NCI-H2171 treated with DMSO at 0.1 percent for 48 hours (cell line): ENCODE measurements at regions not wholly inside any gene's neighbourhood (a gene's known extent, or its start where the extent isn't known, plus 50 kb on each side); places are given as distances from the start of the nearest gene placed in this dataset.
"Not testable (repeated sequence)": the region's sequence is repeated elsewhere in the genome, so short reads cannot be mapped to it uniquely, and the experiment has no call there.

ENCODE experiments used
- DNase-seq: peaks from one replicate; lab custom pipeline; 2025; lab: John Stamatoyannopoulos, UW

DNA sequence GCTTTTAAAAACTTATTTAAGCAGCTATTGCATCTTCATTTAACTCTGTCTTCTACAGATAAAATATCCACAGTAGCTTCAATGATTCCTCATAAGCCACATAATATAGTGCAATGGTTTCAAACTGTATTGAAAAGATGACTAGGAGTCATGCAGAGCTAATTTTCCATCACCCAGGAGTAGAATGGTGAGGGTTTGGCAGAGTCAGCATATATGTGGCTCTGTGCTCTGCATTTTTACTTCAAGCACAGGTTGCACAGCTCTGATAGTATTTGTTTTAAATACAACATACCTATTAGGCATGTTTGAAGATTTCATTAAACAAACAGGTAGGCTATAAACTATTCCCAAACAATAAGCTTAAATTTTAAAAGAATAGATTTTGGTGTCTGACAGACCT, 731.9 kb upstream of the VRK2 start:
- no peak for DNase-seq

DNA sequence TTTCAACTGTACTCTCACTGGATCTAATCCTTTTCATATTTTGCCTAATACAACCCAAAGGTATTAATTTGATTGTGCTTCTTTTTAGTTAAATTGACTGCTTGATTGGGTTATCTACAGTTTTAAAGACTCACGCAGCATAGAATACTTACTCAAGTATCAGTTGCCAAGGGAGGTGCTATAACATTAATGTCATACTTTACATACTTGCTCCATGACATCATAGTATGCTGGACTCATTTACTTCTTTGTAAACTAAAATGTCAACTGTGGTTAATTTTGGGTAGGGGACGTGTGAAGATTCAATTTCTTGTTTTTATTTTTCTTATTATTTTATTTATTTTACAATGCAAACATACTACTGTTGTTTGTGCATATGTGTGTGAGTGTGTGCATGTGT, 716.2 kb upstream of the VRK2 start:
- DNase-seq, result no peak

- DNase-seq, result no peak
These were observed 713.4 kb upstream of the VRK2 start for GRCh38 chr2:57333221-57333620.

GRCh38 chr2:57343391-57344006, 703.1 kb upstream of the VRK2 start:
- no peak for DNase-seq

GRCh38 chr2:57368190-57368589, 678.4 kb upstream of the VRK2 start:
- no peak for DNase-seq

DNA sequence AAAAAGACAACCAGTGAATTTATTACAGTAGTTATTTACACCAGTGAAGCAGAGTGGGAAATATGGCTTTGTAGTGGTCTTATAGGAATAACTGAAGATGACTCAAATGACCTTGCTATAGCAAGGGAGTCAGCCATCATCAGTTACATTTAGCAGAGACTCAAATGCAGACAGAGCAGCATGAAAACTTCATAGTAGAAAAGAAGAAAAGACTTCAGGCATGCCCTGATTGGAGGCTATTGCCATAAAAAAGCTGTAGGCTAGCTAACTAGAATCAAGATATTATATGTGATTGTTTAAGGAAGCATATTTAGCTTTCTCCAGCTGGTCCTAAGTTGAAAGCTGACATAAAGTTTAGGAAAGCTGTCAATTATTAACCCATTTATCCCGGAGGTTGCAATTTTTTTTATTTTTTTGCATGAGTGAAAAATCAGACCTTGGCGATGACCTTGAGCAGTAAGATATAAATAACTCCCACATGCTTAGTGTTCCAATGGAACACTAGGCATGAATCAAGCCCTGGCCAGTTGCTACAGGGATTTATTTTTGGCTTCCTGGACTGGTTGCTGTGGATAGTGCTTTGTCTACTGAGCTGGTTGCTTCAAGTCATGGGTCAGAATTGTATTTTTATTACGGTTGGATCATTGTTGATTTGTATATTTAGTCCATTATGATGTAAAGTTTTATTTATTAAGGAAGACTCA, 675.6 kb upstream of the VRK2 start:
- no peak for DNase-seq

- DNase-seq, result no peak
These were observed 674.2 kb upstream of the VRK2 start for GRCh38 chr2:57372237-57372984.

- no peak for DNase-seq
These were observed 673.1 kb upstream of the VRK2 start for GRCh38 chr2:57373530-57373929.

- no peak for DNase-seq
These were observed 669.6 kb upstream of the VRK2 start for GRCh38 chr2:57376985-57377384.

DNA sequence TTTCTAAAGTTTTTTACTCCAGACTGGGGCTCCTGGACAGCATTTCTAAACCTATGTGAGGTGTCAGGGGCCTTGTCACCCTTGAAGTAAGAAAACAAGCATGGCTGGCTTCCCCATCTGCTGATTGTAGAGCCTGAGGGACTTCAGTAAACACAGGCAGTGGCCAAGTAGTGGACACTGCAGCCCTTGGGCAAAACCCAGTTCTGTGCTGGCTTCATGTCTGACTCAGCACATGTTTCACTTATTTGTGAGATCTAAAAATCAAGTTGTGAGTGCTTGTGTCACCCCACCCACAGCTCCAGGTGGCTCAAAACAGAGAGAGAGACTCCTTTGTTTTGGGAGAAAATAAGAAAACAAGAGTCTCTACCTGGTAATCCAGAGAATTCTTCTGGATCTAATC, 660.3 kb upstream of the VRK2 start:
- DNase-seq, result no peak

DNA sequence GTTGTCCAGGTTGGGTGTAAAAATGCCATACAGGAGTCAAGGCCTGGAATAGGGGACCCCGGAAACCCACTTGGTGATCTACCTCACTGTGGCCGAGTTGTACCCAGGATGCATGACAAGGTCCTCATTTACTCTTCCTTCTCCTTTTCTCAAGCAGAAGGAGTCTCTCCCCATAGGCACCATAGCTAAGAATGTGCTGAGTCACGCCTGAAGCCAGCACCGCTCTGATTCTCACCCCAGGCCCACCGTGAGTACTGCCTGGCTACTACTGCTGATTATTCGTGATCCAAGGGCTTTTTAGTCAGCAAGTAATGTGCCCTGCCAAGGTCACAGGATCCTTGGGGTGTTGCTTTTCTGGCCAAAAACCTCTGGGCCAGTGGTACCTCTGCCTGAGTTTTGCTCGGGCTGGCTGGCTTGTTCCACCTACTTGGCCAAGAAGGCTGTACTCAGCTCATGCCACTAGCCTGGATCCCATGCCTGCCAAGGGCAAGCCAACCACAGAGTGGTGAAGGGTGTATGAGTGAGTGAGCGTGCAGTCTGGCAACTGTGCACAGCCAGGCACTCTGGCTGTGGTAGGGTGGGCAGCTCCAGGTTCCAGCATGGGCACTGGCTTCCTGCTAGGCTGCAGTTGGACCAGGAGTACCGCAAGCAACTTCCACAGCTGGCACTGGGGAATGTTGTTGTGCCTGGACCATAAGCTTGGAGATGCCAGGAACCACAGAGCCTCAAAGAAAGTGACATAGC, 650.1 kb upstream of the VRK2 start:
- DNase-seq, result no peak

DNA sequence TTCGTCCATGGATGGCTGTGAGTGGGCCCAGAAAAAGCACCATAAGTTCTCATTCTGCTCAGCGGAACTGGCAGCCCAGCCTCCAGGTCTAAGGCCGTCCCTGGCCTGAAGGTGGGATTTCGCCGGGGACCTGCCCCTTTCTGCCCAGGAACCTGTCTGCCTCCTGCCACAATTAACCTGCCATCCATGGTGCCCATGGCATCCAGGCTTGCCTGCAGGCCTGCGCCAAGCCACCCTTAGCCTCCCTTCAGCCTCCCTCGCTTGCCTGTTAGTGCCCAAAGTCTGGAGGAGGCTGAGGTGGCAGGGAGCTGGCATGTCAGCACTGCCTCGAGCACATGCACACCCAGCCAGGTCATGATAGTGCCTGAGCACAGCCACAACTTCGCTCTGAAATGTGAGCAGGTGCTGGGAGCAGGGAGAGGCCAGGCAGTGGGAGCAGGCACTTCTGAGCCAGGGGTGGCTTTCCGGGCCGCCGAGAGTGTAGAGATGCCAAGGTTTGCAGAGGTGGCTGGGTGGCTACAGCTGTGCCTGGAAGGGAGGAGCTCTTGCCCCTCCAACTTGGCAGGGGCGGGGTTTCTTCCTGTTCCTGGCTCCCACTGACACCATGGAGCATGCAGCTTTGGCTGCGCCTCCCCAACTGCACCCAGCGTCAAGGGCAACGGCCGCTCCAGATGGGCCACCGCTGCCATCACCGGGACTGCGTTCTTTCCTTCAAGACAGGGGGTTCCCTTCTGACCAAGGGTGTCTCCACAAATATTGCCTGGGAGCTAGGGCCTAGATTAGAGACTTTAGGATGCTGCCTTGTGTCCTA, 648.9 kb upstream of the VRK2 start:
- DNase-seq, result no peak

DNA sequence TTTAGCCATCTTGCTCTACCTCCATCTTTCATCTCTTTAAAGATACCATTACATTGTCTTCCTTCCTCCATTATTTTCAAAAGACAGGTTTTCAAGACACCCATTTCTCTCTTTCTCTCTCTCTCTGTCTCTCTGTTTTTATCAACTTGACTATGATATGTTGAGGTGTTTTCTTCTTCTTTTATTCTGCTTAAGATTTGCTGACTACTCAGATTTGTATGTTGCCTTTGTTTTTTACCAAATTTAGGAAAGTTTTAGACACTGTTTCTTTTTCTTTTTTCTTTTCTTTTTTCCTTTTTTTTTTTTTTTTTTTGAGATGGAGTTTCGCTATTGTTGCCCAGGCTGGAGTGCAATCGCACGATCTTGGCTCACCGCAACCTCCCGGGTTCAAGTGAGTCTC, 647.5 kb upstream of the VRK2 start:
- DNase-seq, result no peak

- DNase-seq, result no peak
These were observed 644.5 kb upstream of the VRK2 start for GRCh38 chr2:57402096-57402495.

DNA sequence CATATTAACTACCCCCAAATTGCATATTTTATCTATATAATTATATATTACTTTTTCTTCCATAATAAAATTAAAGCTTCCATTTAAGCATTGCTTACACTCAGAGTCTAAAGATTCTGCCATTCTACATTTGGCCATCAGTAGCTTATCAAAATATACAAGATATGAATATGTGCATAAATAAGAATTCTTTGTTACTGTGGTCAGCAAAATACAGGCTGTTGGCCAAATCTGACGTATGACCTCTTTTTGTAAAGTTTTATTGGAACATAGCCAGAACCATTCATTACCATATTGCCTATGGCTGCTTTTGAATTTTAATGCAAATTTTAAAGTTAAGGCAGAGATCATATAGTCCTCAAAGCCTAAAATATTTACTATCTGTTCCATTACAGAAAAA, 643.9 kb upstream of the VRK2 start:
- DNase-seq, result no peak

- no peak for DNase-seq
These were observed 638.8 kb upstream of the VRK2 start for GRCh38 chr2:57407772-57408201.

GRCh38 chr2:57408587-57408986, 638.0 kb upstream of the VRK2 start:
- DNase-seq, result no peak

- DNase-seq, result no peak
These were observed 629.6 kb upstream of the VRK2 start for GRCh38 chr2:57417007-57417406.

- not testable (repeated sequence) for DNase-seq
These were observed 627.7 kb upstream of the VRK2 start for GRCh38 chr2:57418859-57419346.

- no peak for DNase-seq
These were observed 616.8 kb upstream of the VRK2 start for GRCh38 chr2:57429831-57430230.

DNA sequence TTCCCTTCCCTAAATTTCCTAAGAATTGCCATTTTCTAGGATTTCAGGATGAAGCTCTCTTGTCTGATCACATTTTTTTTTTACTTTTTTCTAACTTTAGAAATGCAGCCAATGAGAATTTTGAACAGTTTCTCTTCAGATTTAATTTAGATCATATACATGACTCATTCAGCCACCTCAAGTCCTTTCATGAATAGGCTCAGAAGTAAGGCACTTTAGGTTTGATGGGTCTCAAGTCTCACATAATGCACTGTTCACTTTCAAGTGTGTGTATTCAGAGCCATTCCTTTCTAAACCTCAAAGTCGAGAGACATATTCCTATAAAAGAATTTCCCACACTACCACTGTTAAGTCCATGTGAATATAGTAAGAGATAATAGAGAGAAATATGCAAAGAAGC, 614.1 kb upstream of the VRK2 start:
- DNase-seq, result no peak

DNA sequence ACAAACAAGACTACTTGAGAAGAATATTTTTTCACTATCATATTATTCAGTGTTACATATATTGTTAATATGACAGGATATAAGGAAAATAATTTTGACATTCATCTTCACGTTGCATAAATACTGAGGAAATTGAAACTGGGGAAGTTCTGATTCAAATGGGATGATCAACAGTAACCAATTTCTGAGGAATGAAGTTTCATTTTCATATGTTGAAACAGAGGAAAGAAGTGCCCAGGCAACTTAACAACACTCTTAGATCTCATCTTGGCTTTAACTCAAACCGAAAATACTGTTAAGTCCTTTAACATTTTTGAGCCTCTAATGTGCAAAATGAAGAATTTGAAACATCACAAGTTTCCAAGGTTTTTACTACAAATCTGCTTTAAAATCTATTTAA, 612.2 kb upstream of the VRK2 start:
- no peak for DNase-seq
